Spinal cord (tissue), 9 donors: ENCODE measurements at regions not wholly inside any gene's neighbourhood (a gene's known extent, or its start where the extent isn't known, plus 50 kb on each side); places are given as distances from the start of the nearest gene placed in this dataset.
"Not testable (repeated sequence)": the region's sequence is repeated elsewhere in the genome, so short reads cannot be mapped to it uniquely, and the experiment has no call there.

Experiments
- DNase-seq, 6 donors: peaks; one replicate each; pipeline versions ENCODE4 v3.0.0 to v3.0.0-alpha.2; 2013 to 2015; ENCODE audit warnings: low spot score in 6 of 6, low read depth in 4 of 6
- H3K27ac ChIP-seq: one replicate; pipeline ENCODE4 v1.5.1; 2013; ENCODE audit warnings: low read depth, low read length, control low read depth
- H3K27me3 ChIP-seq: one replicate; pipeline ENCODE4 v1.6.1; 2013; ENCODE audit warnings: low read length; ENCODE audit not compliant: control insufficient read depth, insufficient read depth
- H3K36me3 ChIP-seq: one replicate; pipeline ENCODE4 v1.6.1; 2013; ENCODE audit warnings: low read length; ENCODE audit not compliant: control insufficient read depth, insufficient read depth
- H3K4me1 ChIP-seq: one replicate; pipeline ENCODE4 v1.6.1; 2013; ENCODE audit warnings: low read length; ENCODE audit not compliant: control insufficient read depth, insufficient read depth
- H3K4me3 ChIP-seq: one replicate; pipeline ENCODE4 v1.5.1; 2013; ENCODE audit warnings: low read depth, low read length, control low read depth
- H3K9me3 ChIP-seq: one replicate; pipeline ENCODE4 v1.6.1; 2013; ENCODE audit warnings: low read length; ENCODE audit not compliant: control insufficient read depth, insufficient read depth
- WGBS: methylation state at CpG from one replicate; pipeline ENCODE4 v1.1.5; 2013; ENCODE audit warnings: missing lambda C conversion rate; ENCODE audit not compliant: insufficient coverage; 5-methylcytosine and 5-hydroxymethylcytosine counted together
- donor health status: healthy.

DNA sequence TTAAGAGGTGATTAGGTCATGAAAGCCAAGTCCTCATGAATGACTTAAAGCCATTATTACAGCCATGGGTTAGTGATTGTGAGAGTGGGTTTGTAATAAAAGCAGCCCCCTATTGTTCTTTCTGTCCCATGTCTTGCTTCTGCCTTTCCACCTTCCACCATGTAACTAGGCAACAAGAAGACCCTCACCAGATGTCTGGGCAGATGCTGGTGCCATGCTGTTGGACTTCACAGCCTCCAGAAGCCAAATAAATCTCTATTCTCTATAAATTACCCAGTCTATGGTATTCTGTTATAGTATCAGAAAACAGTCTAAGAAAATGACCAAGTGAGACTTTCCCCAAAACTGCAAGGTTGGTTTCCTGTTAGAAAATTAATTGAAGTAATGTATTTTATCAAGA lies 460.3 kb upstream of the ADARB2 start:
- Histone ChIP-seq H3K27ac (no peak overlapping the region), H3K4me1 (no peaks in the 10 kb centered on the region), H3K36me3 (no peaks in the 10 kb centered on the region), H3K4me3 (no peak overlapping the region), H3K27me3 (no peaks in the 10 kb centered on the region), H3K9me3 (no peaks in the 10 kb centered on the region)
- DNase-seq: no peak

DNA sequence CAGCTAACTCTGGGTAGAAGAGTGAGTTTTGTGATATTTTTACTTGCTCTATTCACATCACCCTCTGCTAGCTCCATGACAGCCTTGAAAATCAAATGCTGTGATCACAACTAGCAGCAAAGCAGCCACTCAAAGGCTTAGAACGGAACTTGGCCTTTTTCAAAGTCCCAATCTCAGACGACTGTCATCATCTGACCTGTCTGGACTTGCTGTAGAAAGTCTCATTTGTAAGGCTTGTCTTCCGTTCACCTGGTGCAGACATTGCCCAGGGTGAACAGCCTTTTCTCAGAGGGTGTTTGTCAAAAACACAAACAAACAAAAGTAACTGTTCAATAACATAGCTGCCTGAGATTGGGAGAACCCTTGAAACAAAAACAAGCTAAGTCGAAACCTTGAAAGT lies 458.9 kb upstream of the ADARB2 start:
- Histone ChIP-seq H3K36me3 (no peaks in the 10 kb centered on the region), H3K27ac (no peak overlapping the region), H3K9me3 (no peaks in the 10 kb centered on the region), H3K27me3 (no peaks in the 10 kb centered on the region), H3K4me3 (no peak overlapping the region), H3K4me1 (no peaks in the 10 kb centered on the region)
- 81% methylated on average over 3 of the region's 4 CpGs for WGBS
- DNase-seq: no peak

DNA sequence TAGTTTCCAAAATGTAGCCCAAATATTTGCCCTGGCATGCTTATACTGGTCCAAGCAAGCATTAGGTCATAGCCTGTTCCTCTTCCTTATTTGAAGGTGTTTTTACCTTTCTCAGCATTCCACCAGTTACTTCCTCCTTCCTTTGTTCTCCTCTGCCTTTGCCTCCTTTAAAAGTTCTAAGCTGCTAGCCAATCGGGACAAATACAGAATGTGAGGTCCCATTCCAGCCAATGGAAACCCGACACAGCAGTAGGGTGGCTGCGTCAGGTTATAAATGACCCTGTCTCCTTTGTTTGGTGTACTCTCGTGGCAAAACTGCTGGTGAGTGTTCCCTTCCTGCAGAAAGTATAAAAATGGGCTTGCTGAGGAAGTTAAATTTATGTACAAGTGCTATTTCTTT lies 452.0 kb upstream of the ADARB2 start:
- not testable (repeated sequence) for H3K27me3 ChIP-seq, H3K27ac ChIP-seq, H3K9me3 ChIP-seq, DNase-seq, H3K4me3 ChIP-seq, H3K4me1 ChIP-seq, H3K36me3 ChIP-seq
- 51% methylated on average over 4 of the region's 4 CpGs for WGBS

DNA sequence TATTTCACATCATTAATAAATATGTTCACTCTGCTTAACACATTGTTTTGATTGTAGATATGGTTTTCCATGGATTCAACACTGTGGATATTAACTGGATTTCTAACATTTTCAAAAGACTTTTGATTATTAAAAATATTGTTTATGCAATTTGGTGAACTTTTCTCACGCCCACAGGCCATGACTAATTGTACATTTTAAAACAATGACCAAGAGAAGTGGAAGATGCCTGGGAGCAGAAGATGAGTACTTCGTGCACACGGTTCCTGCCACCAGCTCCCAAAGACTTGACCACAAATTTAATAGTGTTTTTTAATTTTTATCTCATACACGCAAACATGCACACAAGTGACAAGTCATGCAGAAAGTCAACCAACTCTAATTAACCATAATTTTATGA lies 451.0 kb upstream of the ADARB2 start:
- Histone ChIP-seq H3K4me1 (no peaks in the 10 kb centered on the region), H3K4me3 (no peak overlapping the region), H3K9me3 (peaks cover 1% of the 10 kb centered on the region), H3K27me3 (no peaks in the 10 kb centered on the region), H3K27ac (no peak overlapping the region), H3K36me3 (no peaks in the 10 kb centered on the region)
- DNase-seq: no peak
- no CpG with 5 or more reads among the region's 4 CpGs for WGBS

DNA sequence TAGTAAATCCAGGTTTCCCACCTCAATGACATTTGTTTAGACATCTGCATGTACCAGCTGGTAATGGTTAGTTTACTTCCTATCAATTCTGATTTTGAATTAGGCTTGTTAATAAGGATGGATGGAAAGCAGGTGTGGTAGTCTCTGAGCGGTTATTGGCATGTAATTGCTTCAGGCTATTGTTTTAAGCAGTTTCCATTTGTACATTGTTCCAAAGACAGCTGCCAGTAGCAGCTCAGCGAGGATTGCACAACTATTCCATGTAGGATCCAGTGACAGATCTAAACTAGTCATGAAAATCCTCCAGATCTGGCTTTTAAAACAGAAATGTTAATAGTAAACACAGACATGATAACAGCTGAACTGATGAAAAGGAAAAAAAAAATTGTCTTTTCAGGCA lies 436.0 kb upstream of the ADARB2 start:
- 81% methylated on average over 2 of the region's 2 CpGs for WGBS
- Histone ChIP-seq H3K9me3 (no peaks in the 10 kb centered on the region), H3K4me3 (no peak overlapping the region), H3K27me3 (no peaks in the 10 kb centered on the region), H3K36me3 (no peaks in the 10 kb centered on the region), H3K4me1 (no peaks in the 10 kb centered on the region), H3K27ac (no peak overlapping the region)
- peak in 2 of 6 donors; percentile 8 to 67 for DNase-seq

DNA sequence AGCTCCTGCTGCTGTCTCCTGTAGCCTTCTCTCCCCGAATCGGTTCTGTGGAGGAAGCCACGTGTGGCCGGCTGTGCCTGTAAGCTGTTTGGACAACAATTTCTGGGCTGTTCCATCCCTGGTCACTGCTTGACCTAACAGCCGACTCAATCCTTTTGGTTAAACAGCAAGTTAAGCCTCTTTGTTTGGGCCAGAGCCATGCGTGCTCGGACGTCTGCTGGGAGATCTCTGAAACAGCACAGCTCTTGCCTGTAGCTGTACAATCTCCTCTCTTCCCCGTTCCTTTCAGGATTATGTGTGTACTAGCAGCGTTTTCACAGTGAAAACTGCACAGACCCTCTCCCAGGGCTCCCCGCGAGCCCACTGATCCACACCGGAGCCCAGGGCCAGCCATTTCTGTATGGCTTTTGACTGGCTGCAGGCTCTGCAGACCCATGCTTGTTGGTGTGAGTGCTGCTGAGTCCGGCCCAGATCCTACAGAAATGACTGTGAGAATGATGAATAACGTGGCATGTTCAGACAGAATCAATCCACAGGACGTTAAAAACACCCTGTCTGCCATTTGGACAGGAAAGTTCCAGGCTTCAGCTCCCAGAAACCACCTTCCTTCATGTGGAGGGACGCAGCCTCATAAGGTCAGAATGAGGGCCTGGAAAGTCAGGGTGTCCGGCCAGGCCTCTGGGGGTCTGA lies 428.6 kb upstream of the ADARB2 start:
- Histone ChIP-seq H3K4me3 (no peak overlapping the region), H3K9me3 (no peaks in the 10 kb centered on the region), H3K27me3 (no peaks in the 10 kb centered on the region), H3K36me3 (no peaks in the 10 kb centered on the region), H3K4me1 (no peaks in the 10 kb centered on the region), H3K27ac (no peak overlapping the region)
- 76% methylated on average over 14 of the region's 18 CpGs for WGBS
- DNase-seq: peak in 1 of 6 donors; percentile 7

DNA sequence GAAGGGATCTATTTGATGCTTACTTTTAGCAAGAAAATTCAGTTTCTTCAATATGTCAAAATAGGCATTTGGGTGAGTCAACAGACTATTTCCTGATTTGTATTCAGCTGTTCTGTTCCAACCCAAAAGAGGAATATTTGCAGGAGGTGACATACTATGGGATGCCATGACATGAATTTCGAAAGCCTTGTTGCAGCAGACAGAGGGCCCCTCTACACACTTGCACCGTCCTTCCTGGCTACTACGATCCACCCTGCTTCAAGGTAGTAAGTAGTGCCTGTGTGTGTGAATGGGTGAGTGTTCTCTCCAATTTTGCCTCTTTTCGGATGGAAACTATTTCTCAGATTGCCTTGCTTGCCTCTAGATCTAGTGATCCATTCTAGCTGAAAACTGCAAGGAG lies 413.0 kb upstream of the ADARB2 start:
- no CpG with 5 or more reads among the region's 4 CpGs for WGBS
- no peaks in the 10 kb centered on the region for H3K36me3 ChIP-seq
- no peaks in the 10 kb centered on the region for H3K9me3 ChIP-seq
- H3K27me3 ChIP-seq: no peaks in the 10 kb centered on the region
- H3K4me1 ChIP-seq: peaks cover 2% of the 10 kb centered on the region
- no peak for DNase-seq
- H3K27ac ChIP-seq: no peak overlapping the region
- no peak overlapping the region for H3K4me3 ChIP-seq

DNA sequence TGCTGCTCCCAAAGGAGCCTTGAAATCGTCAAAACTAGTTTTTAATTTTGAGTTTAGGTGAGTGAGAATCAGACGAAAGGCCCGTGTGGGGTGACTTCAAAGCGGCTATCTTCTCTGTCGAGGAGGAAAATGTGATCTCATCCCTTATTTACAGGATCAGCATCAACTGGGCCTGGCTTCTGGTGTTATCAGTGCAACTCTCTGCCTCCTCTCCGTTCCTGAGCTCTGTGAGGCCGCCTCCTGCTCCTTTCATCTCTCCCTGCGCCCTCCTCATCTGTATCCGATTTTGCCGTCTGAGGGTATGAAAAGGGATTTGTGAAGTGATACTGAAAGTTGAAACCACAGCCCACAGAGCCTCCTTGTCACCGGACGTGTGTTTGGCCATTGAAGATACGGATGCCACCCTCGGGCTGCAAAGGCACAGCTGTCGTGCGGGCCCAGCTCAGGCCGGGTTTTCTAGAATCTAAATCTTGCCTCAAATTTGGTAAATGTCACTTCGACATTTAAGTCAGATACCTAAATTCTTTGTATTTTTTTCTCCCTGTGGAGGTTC lies 408.7 kb upstream of the ADARB2 start:
- Histone ChIP-seq H3K27me3 (no peaks in the 10 kb centered on the region), H3K36me3 (no peaks in the 10 kb centered on the region), H3K27ac (no peak overlapping the region), H3K4me1 (peaks cover 2% of the 10 kb centered on the region), H3K4me3 (no peak overlapping the region), H3K9me3 (no peaks in the 10 kb centered on the region)
- no peak for DNase-seq
- WGBS: 60% methylated on average over 9 of the region's 18 CpGs

DNA sequence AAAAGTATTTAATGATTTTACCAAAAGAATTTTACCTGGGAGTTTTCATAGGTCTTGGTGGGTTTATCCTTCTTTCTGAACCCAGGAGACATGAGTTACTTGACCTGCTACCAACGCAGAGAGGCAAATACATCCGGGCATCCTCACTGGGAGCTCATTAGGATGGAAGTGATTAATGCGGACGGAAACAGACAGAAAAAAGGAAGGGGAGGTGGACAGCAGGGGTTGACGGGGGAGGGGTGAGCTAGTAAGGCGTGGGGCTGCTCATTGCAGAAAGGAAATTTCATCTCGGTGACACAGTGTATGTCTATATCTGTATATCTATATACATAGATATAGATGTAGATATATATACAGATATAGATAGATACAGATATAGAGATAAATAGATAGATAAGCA lies 408.2 kb upstream of the ADARB2 start:
- Histone ChIP-seq H3K9me3 (no peaks in the 10 kb centered on the region), H3K4me3 (no peak overlapping the region), H3K4me1 (peaks cover 2% of the 10 kb centered on the region), H3K36me3 (no peaks in the 10 kb centered on the region), H3K27me3 (no peaks in the 10 kb centered on the region), H3K27ac (no peak overlapping the region)
- WGBS: 42% methylated on average over 2 of the region's 7 CpGs
- DNase-seq: no peak

DNA sequence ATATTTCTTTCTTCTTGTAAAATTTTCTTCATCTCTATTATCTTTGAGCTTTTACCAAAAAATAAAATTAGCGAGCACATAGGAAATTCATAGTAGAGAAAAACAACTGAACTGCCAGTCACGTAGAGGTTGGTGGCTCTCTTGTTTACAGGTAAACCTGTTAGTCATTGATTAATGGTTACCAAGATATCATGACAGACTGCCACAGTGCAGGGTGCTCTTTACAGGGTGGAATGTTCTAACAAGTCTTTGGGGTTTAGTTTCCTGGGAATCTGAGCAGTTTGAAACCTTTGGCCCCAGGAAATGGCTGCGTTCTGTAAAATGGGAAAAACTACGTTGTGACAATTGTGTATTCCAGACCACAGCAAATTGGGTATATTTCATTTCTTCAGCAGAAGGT lies 407.3 kb upstream of the ADARB2 start:
- Histone ChIP-seq H3K4me3 (no peak overlapping the region), H3K9me3 (no peaks in the 10 kb centered on the region), H3K27me3 (no peaks in the 10 kb centered on the region), H3K27ac (no peak overlapping the region), H3K4me1 (peaks cover 2% of the 10 kb centered on the region), H3K36me3 (no peaks in the 10 kb centered on the region)
- no peak for DNase-seq
- 0% methylated on average over 1 of the region's 4 CpGs for WGBS
